ENCODE measurements at regions not wholly inside any gene's neighbourhood (a gene's known extent, or its start where the extent isn't known, plus 50 kb on each side); places are given as distances from the start of the nearest gene placed in this dataset.

DNA sequence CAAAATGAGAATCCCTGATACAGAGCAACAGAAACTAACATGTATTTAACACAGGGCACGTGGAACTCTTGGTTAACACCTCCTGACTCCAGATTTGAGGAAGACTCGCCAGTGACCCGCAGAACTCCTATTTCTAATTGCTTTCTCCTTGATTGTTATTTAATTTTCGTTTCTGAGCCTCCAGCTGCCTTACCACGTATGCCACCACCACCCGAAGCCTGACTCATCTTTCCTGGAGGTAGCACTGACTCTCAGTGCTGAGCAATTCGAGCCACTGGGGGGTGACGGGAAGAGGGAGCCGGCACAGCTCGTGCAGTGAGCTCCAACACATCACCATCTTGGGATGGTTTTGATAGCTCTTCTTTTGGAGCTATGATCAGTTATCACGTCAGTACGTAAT is 273.9 kb upstream of the MGMT start:
- Histone ChIP-seq H4K8ac (ENCODE audit: low read depth, low read length) (no peak overlapping the region), H3K23ac (ENCODE audit: low read depth, low read length, poor library complexity) (no peak overlapping the region), H2BK120ac (ENCODE audit: low read depth, low read length) (no peak overlapping the region), H4K91ac (ENCODE audit: low read depth, low read length, poor library complexity) (no peak overlapping the region), H2BK15ac (ENCODE audit: low read length) (no peak overlapping the region), H3K9ac (ENCODE audit: low read depth, low read length, poor library complexity) (no peak overlapping the region), H3K27me3 (ENCODE audit: control insufficient read depth in 3 of 3, insufficient read depth in 3 of 3, low read depth in 1 of 3, low read length in 3 of 3) (no peaks in the 10 kb centered on the region), H3K79me1 (ENCODE audit: low read depth, low read length) (no peaks in the 10 kb centered on the region), H2BK5ac (ENCODE audit: low read length) (no peak overlapping the region), H3K4ac (ENCODE audit: low read length) (no peak overlapping the region), H3K14ac (ENCODE audit: low read length) (no peak overlapping the region), H2AFZ (ENCODE audit: low read length) (no peak overlapping the region), H3K18ac (ENCODE audit: low read length) (no peak overlapping the region), H3K4me3 (ENCODE audit: low read length in 2 of 2) (no peak overlapping the region), H2AK5ac (ENCODE audit: low read depth, low read length) (no peak overlapping the region), H3K9me3 (replicated peaks in 1 of 2; ENCODE audit: control insufficient read depth in 2 of 2, insufficient read depth in 1 of 2, low read depth in 1 of 2, low read length in 2 of 2) (no peaks in the 10 kb centered on the region), H3K4me1 (ENCODE audit: control insufficient read depth in 2 of 2, insufficient read depth in 1 of 2, low read depth in 1 of 2, low read length in 2 of 2) (no peaks in the 10 kb centered on the region), H3K36me3 (replicated peaks in 1 of 2; ENCODE audit: control insufficient read depth in 2 of 2, insufficient read depth in 2 of 2, low read length in 2 of 2) (no peaks in the 10 kb centered on the region), H3K27ac (replicated peaks; ENCODE audit: low read length) (no peak overlapping the region), H3K4me2 (ENCODE audit: insufficient read depth, low read length, poor library complexity, severe bottlenecking) (no peak overlapping the region), H2BK12ac (ENCODE audit: low read length) (no peak overlapping the region)
- WGBS, 2 donors (ENCODE audit: extremely low coverage in 2 of 2, insufficient read length in 2 of 2, insufficient replicate concordance in 1 of 2) = no CpG with 5 or more reads among the region's 12 CpGs
- no peak for DNase-seq (ENCODE audit: low spot score)

GRCh38 chr10:129194181-129194870 is 272.7 kb upstream of the MGMT start:
- Histone ChIP-seq H3K14ac (ENCODE audit: low read length) (no peak overlapping the region), H2BK120ac (ENCODE audit: low read depth, low read length) (no peak overlapping the region)
- WGBS, 2 donors (ENCODE audit: extremely low coverage in 2 of 2, insufficient read length in 2 of 2, insufficient replicate concordance in 1 of 2) = no CpG with 5 or more reads among the region's 3 CpGs

GRCh38 chr10:129199826-129200225 is 267.2 kb upstream of the MGMT start:
- Histone ChIP-seq H3K14ac (ENCODE audit: low read length) (no peak overlapping the region), H3K27ac (replicated peaks; ENCODE audit: low read length) (no peak overlapping the region), H4K8ac (ENCODE audit: low read depth, low read length) (no peak overlapping the region), H2BK5ac (ENCODE audit: low read length) (no peak overlapping the region), H3K4me3 (ENCODE audit: low read length in 2 of 2) (no peak overlapping the region), H3K4me2 (ENCODE audit: insufficient read depth, low read length, poor library complexity, severe bottlenecking) (no peak overlapping the region), H3K79me1 (ENCODE audit: low read depth, low read length) (no peaks in the 10 kb centered on the region), H2AFZ (ENCODE audit: low read length) (no peak overlapping the region), H2BK120ac (ENCODE audit: low read depth, low read length) (no peak overlapping the region), H3K9ac (ENCODE audit: low read depth, low read length, poor library complexity) (no peak overlapping the region), H2AK5ac (ENCODE audit: low read depth, low read length) (no peak overlapping the region), H2BK15ac (ENCODE audit: low read length) (no peak overlapping the region), H3K18ac (ENCODE audit: low read length) (no peak overlapping the region), H3K9me3 (replicated peaks in 1 of 2; ENCODE audit: control insufficient read depth in 2 of 2, insufficient read depth in 1 of 2, low read depth in 1 of 2, low read length in 2 of 2) (no peaks in the 10 kb centered on the region), H2BK12ac (ENCODE audit: low read length) (no peak overlapping the region), H3K36me3 (replicated peaks in 1 of 2; ENCODE audit: control insufficient read depth in 2 of 2, insufficient read depth in 2 of 2, low read length in 2 of 2) (no peaks in the 10 kb centered on the region), H4K91ac (ENCODE audit: low read depth, low read length, poor library complexity) (no peak overlapping the region), H3K27me3 (ENCODE audit: control insufficient read depth in 3 of 3, insufficient read depth in 3 of 3, low read depth in 1 of 3, low read length in 3 of 3) (no peaks in the 10 kb centered on the region), H3K4ac (ENCODE audit: low read length) (no peak overlapping the region), H3K4me1 (ENCODE audit: control insufficient read depth in 2 of 2, insufficient read depth in 1 of 2, low read depth in 1 of 2, low read length in 2 of 2) (no peaks in the 10 kb centered on the region), H3K23ac (ENCODE audit: low read depth, low read length, poor library complexity) (no peak overlapping the region)
- no peak for DNase-seq (ENCODE audit: low spot score)
- no CpG with 5 or more reads among the region's 2 CpGs for WGBS, 2 donors (ENCODE audit: extremely low coverage in 2 of 2, insufficient read length in 2 of 2, insufficient replicate concordance in 1 of 2)

More at GRCh38 chr10:129194181-129194870, 272.7 kb upstream of the MGMT start:
- H2BK12ac ChIP-seq (ENCODE audit: low read length) = no peak overlapping the region
- no peaks in the 10 kb centered on the region for H3K9me3 ChIP-seq (replicated peaks in 1 of 2; ENCODE audit: control insufficient read depth in 2 of 2, insufficient read depth in 1 of 2, low read depth in 1 of 2, low read length in 2 of 2)
- no peak overlapping the region for H2AK5ac ChIP-seq (ENCODE audit: low read depth, low read length)
- no peak overlapping the region for H4K91ac ChIP-seq (ENCODE audit: low read depth, low read length, poor library complexity)
- H4K8ac ChIP-seq (ENCODE audit: low read depth, low read length) = no peak overlapping the region
- H3K4me1 ChIP-seq (ENCODE audit: control insufficient read depth in 2 of 2, insufficient read depth in 1 of 2, low read depth in 1 of 2, low read length in 2 of 2) = no peaks in the 10 kb centered on the region
- no peak overlapping the region for H2AFZ ChIP-seq (ENCODE audit: low read length)
- no peak overlapping the region for H3K18ac ChIP-seq (ENCODE audit: low read length)
- no peak overlapping the region for H3K4me2 ChIP-seq (ENCODE audit: insufficient read depth, low read length, poor library complexity, severe bottlenecking)
- no peak overlapping the region for H2BK15ac ChIP-seq (ENCODE audit: low read length)
- H3K4ac ChIP-seq (ENCODE audit: low read length) = no peak overlapping the region
- no peaks in the 10 kb centered on the region for H3K79me1 ChIP-seq (ENCODE audit: low read depth, low read length)
- H2BK5ac ChIP-seq (ENCODE audit: low read length) = no peak overlapping the region
- no peak overlapping the region for H3K4me3 ChIP-seq (ENCODE audit: low read length in 2 of 2)
- no peak overlapping the region for H3K23ac ChIP-seq (ENCODE audit: low read depth, low read length, poor library complexity)
- H3K36me3 ChIP-seq (replicated peaks in 1 of 2; ENCODE audit: control insufficient read depth in 2 of 2, insufficient read depth in 2 of 2, low read length in 2 of 2) = no peaks in the 10 kb centered on the region
- no peak overlapping the region for H3K9ac ChIP-seq (ENCODE audit: low read depth, low read length, poor library complexity)
- DNase-seq (ENCODE audit: low spot score) = no peak
- no peaks in the 10 kb centered on the region for H3K27me3 ChIP-seq (ENCODE audit: control insufficient read depth in 3 of 3, insufficient read depth in 3 of 3, low read depth in 1 of 3, low read length in 3 of 3)
- H3K27ac ChIP-seq (replicated peaks; ENCODE audit: low read length) = no peak overlapping the region

DNA sequence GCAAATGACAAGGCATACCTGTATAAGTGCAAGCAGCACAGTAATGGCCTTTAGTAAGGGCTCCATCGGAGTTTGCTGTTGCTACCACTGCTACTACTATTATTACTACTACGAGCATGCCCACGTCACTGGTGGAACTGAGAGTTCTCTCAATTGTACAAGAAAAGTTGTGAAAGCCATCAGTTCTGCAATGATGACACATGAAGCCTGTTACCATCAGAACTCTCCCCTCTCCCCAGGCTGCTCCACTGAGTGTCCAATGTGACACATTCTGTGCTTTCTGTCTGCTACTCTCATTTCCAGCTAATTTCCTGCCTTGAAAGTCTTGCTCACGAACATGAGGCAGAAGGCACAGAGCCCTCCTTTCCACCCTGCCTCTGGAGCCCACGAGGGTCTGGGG is 263.2 kb upstream of the MGMT start:
- DNase-seq (ENCODE audit: low spot score) = no peak
- no peak overlapping the region for H2BK5ac ChIP-seq (ENCODE audit: low read length)
- no peak overlapping the region for H2BK15ac ChIP-seq (ENCODE audit: low read length)
- no peak overlapping the region for H3K4me3 ChIP-seq (ENCODE audit: low read length in 2 of 2)
- no peak overlapping the region for H4K91ac ChIP-seq (ENCODE audit: low read depth, low read length, poor library complexity)
- no peak overlapping the region for H3K27ac ChIP-seq (replicated peaks; ENCODE audit: low read length)
- H3K36me3 ChIP-seq (replicated peaks in 1 of 2; ENCODE audit: control insufficient read depth in 2 of 2, insufficient read depth in 2 of 2, low read length in 2 of 2) = no peaks in the 10 kb centered on the region
- no peaks in the 10 kb centered on the region for H3K9me3 ChIP-seq (replicated peaks in 1 of 2; ENCODE audit: control insufficient read depth in 2 of 2, insufficient read depth in 1 of 2, low read depth in 1 of 2, low read length in 2 of 2)
- H4K8ac ChIP-seq (ENCODE audit: low read depth, low read length) = no peak overlapping the region
- peak overlapping the region; percentile 40 for H3K18ac ChIP-seq (ENCODE audit: low read length)
- H3K4me2 ChIP-seq (ENCODE audit: insufficient read depth, low read length, poor library complexity, severe bottlenecking) = no peak overlapping the region
- H2BK120ac ChIP-seq (ENCODE audit: low read depth, low read length) = no peak overlapping the region
- H3K23ac ChIP-seq (ENCODE audit: low read depth, low read length, poor library complexity) = no peak overlapping the region
- no peak overlapping the region for H2BK12ac ChIP-seq (ENCODE audit: low read length)
- H3K4me1 ChIP-seq (ENCODE audit: control insufficient read depth in 2 of 2, insufficient read depth in 1 of 2, low read depth in 1 of 2, low read length in 2 of 2) = no peaks in the 10 kb centered on the region
- WGBS, 2 donors (ENCODE audit: extremely low coverage in 2 of 2, insufficient read length in 2 of 2, insufficient replicate concordance in 1 of 2) = no CpG with 5 or more reads among the region's 5 CpGs
- H3K27me3 ChIP-seq (ENCODE audit: control insufficient read depth in 3 of 3, insufficient read depth in 3 of 3, low read depth in 1 of 3, low read length in 3 of 3) = no peaks in the 10 kb centered on the region
- no peak overlapping the region for H3K4ac ChIP-seq (ENCODE audit: low read length)
- H2AK5ac ChIP-seq (ENCODE audit: low read depth, low read length) = no peak overlapping the region
- no peak overlapping the region for H3K9ac ChIP-seq (ENCODE audit: low read depth, low read length, poor library complexity)
- H3K79me1 ChIP-seq (ENCODE audit: low read depth, low read length) = no peaks in the 10 kb centered on the region
- H2AFZ ChIP-seq (ENCODE audit: low read length) = no peak overlapping the region
- no peak overlapping the region for H3K14ac ChIP-seq (ENCODE audit: low read length)

Data from neuronal stem cell (in vitro differentiated cells).